Tibial artery (tissue), 4 donors: ENCODE measurements at regions not wholly inside any gene's neighbourhood (a gene's known extent, or its start where the extent isn't known, plus 50 kb on each side); places are given as distances from the start of the nearest gene placed in this dataset.

Experiments
- DNase-seq, 2 donors: peaks; one replicate each; pipeline ENCODE4 v3.0.0-alpha.2; 2019
- H3K27ac ChIP-seq, 2 donors: fragments of 200-600 bp; sonication (generic) in 1 of 2; 1 replicate in 1 of 2; 2 replicates in 1 of 2; pipeline ENCODE4 v1.5.1; 2018 to 2019; ENCODE audit warnings: mild to moderate bottlenecking in 1 of 2
- H3K27me3 ChIP-seq, 2 donors: fragments of 200-600 bp; sonication (generic) in 1 of 2; one replicate each; pipeline versions ENCODE4 v1.5.1 to v1.6.0; 2016 to 2019
- H3K36me3 ChIP-seq, 3 donors: fragments of 200-600 bp; sonication (generic) in 2 of 3; one replicate each; pipeline ENCODE4 v1.5.1; 2016 to 2019; ENCODE audit warnings: mild to moderate bottlenecking in 2 of 3
- H3K4me1 ChIP-seq, 4 donors: fragments of 200-600 bp; sonication (generic) in 2 of 4; 1 replicate in 3 of 4; 2 replicates in 1 of 4; pipeline ENCODE4 v1.5.1; 2016 to 2019
- H3K4me3 ChIP-seq, 2 donors: fragments of 200-600 bp; sonication (generic) in 1 of 2; 1 replicate in 1 of 2; 2 replicates in 1 of 2; pipeline ENCODE4 v1.5.1; 2018 to 2019; ENCODE audit warnings: mild to moderate bottlenecking in 2 of 2
- H3K9me3 ChIP-seq, 3 donors: fragments of 200-600 bp; sonication (generic) in 1 of 3; one replicate each; pipeline ENCODE4 v1.5.1; 2016 to 2019
- intact Hi-C: fragments of 100-400 bp; cut with DNase I; formaldehyde crosslinking; loops from one replicate; pipeline ENCODE4 v1.15.0; 2023; ENCODE audit warnings: low total_unique reads
- TF ChIP-seq, protein P1 (sequence below), 2 experiments: fragments of 200-600 bp in 1 of 2; fragments of 450-650 bp in 1 of 2; IDR thresholded peaks; one replicate each; pipeline ENCODE4 v1.5.1; 2017 to 2019; ENCODE audit warnings: antibody characterized with exemption in 2 of 2, mild to moderate bottlenecking in 1 of 2, moderate library complexity in 1 of 2

DNA sequence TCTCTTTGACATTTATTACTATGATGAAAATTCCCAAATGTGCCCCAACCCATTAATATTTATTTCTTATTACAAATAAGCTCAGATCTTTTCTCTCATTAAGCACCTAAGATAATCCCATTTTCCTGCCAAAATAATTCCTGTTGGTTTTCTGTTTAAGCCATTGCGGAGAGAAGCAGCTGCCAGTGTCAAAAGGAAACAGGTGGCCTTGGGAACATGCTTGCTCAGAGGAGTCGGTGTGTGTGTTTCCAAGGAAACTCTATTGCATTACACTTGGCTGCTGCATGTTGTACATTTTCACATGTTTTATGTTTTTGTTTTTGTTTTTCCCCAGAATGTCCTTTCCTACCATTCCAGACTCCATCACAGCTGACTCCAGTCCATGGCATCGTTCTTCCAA, 56.4 kb downstream of the CD24 start:
- DNase-seq: no peak
- H3K36me3 ChIP-seq: no peaks in the 10 kb centered on the region
- intact Hi-C loops: no loop called here
- no peak overlapping the region for H3K27ac ChIP-seq
- no peaks in the 10 kb centered on the region for H3K9me3 ChIP-seq
- TF ChIP-seq, protein P1, sequence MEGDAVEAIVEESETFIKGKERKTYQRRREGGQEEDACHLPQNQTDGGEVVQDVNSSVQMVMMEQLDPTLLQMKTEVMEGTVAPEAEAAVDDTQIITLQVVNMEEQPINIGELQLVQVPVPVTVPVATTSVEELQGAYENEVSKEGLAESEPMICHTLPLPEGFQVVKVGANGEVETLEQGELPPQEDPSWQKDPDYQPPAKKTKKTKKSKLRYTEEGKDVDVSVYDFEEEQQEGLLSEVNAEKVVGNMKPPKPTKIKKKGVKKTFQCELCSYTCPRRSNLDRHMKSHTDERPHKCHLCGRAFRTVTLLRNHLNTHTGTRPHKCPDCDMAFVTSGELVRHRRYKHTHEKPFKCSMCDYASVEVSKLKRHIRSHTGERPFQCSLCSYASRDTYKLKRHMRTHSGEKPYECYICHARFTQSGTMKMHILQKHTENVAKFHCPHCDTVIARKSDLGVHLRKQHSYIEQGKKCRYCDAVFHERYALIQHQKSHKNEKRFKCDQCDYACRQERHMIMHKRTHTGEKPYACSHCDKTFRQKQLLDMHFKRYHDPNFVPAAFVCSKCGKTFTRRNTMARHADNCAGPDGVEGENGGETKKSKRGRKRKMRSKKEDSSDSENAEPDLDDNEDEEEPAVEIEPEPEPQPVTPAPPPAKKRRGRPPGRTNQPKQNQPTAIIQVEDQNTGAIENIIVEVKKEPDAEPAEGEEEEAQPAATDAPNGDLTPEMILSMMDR (IDR thresholded peaks at IDR 0.05): no peak
- no peaks in the 10 kb centered on the region for H3K27me3 ChIP-seq
- no peaks in the 10 kb centered on the region for H3K4me1 ChIP-seq
- no peak overlapping the region for H3K4me3 ChIP-seq

DNA sequence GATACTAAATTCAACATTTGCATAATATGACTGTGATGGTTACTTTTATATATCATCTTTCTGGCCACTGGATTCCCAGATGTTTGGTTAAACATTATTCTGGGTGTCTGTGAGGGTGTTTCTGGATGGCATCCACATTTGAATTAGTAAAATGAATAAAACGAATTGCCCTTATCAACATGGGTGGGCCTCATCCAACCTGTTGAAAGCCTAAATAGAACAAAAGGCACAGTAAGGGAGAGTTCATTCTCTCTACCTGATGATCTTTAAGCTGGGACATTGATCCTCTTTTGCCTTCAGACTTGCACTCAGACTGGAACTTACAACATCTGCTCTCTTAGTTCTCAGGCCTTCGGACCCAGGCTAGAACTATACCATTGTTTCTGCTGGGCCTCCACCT, 57.6 kb downstream of the CD24 start:
- TF ChIP-seq, protein P1 (IDR thresholded peaks at IDR 0.05): no peak
- no peaks in the 10 kb centered on the region for H3K9me3 ChIP-seq
- no peak overlapping the region for H3K27ac ChIP-seq
- no peaks in the 10 kb centered on the region for H3K27me3 ChIP-seq
- H3K4me1 ChIP-seq: no peaks in the 10 kb centered on the region
- H3K36me3 ChIP-seq: no peaks in the 10 kb centered on the region
- intact Hi-C loops: no loop called here
- no peak overlapping the region for H3K4me3 ChIP-seq
- DNase-seq: no peak

DNA sequence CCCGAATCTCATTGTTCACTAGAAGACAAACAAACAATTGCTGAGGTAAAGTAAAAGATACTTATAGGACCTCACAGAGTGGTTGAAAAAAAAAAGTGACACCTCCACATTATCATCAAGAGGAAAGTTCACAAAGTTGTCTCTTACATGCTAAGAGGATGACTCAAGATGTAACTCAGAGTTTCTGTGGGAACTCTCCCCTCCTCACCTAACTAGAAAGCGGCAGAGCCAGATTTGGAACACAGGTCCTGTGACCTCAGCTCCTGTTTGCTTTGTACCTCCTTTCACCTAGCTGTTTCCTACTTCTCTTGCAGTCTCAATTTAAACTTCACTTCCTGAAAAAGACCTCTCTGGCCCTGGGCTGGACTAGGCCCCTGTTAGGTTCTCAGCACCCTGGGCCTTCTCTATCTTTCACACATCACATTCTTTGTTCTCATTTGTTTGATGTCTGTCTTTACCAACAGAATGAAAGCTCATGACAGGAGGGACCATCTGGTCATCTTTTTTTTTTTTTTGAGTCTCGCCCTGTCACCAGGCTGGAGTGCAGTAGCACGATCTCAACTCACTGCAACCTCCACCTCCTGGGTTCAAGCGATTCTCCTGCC, 60.8 kb downstream of the CD24 start:
- Histone ChIP-seq H3K4me1 (no peaks in the 10 kb centered on the region), H3K36me3 (no peaks in the 10 kb centered on the region), H3K9me3 (no peaks in the 10 kb centered on the region), H3K4me3 (no peak overlapping the region), H3K27me3 (no peaks in the 10 kb centered on the region), H3K27ac (no peak overlapping the region)
- intact Hi-C loops: no loop called here
- DNase-seq: no peak
- TF ChIP-seq, protein P1 (IDR thresholded peaks at IDR 0.05): no peak

DNA sequence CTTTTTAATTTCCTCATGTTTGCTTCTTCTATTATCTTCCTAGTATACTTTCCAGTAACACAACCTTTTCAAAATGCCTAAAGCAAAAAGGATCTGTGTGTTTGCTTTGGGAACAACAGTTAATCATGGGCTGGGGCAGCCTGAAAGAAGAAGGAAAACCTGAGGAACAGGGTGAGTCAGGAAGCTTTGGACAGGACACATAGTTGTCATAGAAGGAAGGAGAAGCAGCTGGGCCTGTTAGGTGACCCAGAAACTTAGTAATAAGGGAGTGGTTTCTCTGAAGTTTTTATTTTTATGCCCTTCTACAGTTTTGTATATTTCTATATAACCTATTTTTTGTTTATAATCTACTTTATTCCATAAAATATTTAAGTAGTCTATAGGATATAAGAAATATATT, 61.4 kb downstream of the CD24 start:
- intact Hi-C loops: no loop called here
- Histone ChIP-seq H3K4me3 (no peak overlapping the region), H3K4me1 (no peaks in the 10 kb centered on the region), H3K9me3 (no peaks in the 10 kb centered on the region), H3K36me3 (no peaks in the 10 kb centered on the region), H3K27ac (no peak overlapping the region), H3K27me3 (no peaks in the 10 kb centered on the region)
- no peak for DNase-seq
- TF ChIP-seq, protein P1 (IDR thresholded peaks at IDR 0.05): no peak

DNA sequence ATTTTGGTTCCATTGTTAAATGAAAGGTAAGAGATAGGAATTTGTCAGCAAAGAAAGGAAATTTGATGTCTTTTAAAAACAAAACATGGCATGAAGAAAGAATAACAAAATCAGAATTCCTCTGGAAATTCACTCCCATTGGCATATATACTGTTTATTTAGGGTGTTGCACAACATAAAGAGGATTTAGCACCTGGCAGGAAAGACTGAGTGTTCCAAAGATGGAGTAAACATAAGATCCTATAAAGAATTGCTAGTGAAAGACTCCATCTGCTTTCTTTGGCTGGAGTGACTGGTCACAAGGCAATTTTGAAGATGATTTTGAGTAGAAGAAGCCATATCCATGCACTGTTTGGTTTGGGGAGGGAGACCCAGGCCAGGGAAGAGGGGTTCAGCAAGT, 62.4 kb downstream of the CD24 start:
- TF ChIP-seq, protein P1 (IDR thresholded peaks at IDR 0.05): no peak
- intact Hi-C loops: no loop called here
- H3K4me1 ChIP-seq: no peaks in the 10 kb centered on the region
- no peaks in the 10 kb centered on the region for H3K36me3 ChIP-seq
- H3K27ac ChIP-seq: no peak overlapping the region
- no peaks in the 10 kb centered on the region for H3K9me3 ChIP-seq
- DNase-seq: no peak
- no peaks in the 10 kb centered on the region for H3K27me3 ChIP-seq
- no peak overlapping the region for H3K4me3 ChIP-seq
